Inferior parietal cortex (tissue), 1 donor: ENCODE measurements at regions not wholly inside any gene's neighbourhood (a gene's known extent, or its start where the extent isn't known, plus 50 kb on each side); places are given as distances from the start of the nearest gene placed in this dataset.
"Not testable (repeated sequence)": the region's sequence is repeated elsewhere in the genome, so short reads cannot be mapped to it uniquely, and the experiment has no call there.

Source experiments
- DNase-seq: peaks from one replicate; pipeline ENCODE4 v3.0.0-alpha.2; 2016; ENCODE audit errors: extremely low spot score

DNA sequence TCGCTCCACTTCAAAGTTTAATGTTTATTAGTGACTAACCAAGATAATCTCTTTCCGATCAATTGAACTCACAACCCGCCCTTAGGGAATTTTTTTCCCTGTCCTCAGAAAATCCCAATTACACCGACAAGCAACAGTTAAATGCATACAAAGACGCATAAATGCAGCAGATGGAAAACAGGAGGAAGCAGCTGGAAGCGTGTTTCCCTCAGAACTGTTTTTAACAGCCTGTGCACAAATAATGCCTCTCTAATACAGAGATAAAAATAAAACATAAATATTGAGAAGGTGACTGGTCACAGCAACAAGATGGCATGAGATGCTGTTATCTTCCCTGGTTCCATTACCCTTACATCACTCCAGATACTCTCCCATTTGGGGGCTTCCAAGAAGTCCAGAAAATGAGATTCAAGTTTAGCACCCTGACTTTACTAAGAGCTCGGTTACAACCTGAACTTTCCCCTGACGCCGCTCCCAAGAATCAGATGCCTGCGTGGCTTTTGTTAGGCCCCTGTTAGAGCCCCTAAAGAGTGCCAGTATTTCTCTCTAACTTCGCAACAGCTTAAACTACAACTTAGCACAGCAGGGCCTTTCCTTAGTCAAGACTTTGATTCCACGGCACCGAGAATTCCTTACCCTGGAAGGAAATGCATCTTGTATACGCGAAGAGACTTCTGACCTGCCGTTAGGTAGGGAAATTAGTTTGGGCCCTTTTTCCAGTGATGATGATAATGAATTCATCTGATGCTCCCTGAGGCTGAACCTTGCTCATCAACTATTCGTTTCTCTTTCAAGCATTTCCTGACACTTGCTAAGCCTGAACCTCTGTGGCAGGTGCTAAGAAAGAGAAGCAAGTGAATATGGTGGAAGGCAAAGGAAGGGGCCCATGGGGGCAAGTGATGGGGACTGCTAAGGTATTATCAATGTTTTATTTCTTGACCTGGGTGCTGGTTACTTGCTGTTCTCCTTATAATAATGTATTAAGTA is 137.7 kb upstream of the SMYD2 start:
- no peak for DNase-seq

GRCh38 chr1:214144521-214144920 is 136.4 kb upstream of the SMYD2 start:
- DNase-seq: not testable (repeated sequence)

GRCh38 chr1:214146523-214146922 is 134.4 kb upstream of the SMYD2 start:
- no peak for DNase-seq

GRCh38 chr1:214154596-214155292 is 126.2 kb upstream of the SMYD2 start:
- no peak for DNase-seq

DNA sequence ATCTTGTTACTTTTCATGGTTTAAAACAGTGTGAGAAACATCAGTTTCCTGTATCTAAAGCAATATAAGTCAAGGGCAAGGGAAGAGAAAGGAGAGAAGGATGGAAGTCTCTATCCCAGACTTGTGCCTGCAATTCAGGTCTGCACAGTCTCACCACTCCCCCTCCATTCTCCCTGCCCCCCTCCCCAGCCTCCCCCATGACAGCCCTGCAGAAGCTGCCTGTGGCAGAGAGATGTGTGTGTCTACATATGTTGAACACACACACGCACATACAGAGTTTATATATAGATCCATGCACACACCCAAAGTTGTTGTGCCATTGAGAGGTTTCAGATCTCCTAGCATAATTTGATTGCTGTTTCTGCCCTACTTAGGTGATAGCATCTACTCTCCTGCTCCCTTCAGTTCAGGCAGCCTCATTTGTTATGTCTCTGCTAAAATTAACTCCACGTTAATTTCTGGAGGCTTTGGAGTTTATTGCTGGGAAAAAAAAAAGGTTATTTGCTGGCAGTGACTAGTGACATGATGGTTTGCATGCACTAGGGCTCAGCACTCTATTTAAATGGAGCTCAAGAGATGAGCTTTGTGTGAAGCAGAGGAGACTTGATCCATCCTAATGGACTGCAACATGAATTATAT is 124.9 kb upstream of the SMYD2 start:
- DNase-seq: no peak

GRCh38 chr1:214164173-214164572 is 116.8 kb upstream of the SMYD2 start:
- DNase-seq: no peak

DNA sequence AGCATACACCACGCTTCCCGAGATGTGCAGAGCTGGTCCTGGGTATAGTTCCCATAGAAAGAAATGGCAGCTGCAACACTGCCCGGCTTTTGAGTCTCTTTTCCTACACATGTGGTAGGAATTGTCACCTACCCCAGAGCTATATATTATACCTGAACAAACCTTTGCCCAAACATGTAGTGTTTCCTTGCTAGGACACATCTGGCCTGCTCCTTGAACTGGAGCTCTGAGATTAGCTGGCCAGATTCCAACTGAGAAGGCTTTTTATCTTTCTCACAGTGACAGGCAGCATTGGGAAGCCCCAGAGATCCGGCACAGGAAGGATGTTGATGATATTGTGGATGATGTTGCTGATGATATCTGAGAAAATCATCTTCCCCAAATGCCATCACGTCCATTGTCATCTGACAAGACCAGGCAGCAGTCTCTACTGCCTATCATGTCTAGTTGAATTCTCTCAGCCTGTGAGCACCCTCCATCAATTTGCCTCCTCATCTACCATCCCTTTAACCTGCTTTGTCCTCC is 115.0 kb upstream of the SMYD2 start:
- no peak for DNase-seq

DNA sequence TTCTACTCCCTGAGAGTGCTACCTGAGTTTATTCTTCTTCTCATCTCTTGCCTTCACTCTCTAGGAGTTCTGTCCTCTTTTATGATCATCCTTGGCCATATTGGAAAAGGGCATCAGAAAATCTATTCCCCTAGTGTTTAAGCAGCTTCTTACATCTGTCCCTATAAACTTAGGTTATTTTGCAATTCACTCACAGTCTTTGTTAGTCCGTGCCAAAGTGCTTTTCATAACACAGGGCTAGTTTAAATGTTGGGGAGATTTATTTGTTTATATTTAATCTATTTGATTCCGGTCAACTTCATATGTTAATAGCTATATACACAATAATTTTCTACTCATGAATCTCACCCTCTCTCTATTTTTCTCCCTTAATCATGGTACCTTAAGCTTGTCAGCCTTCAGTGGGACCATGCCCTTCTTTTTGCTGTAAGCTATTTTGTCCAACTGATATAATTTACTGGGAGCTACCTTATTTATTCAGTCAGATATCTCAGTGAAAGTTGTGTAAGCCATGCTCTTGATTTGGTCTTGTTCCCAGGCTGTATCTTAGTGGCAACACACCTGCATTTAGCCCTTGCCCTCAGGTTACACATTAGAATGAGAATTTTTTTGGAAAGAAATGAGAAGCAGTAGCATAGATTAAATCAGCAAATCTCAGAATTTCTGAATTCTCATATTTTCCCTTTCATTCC is 106.3 kb upstream of the SMYD2 start:
- no peak for DNase-seq

GRCh38 chr1:214178102-214178501 is 102.9 kb upstream of the SMYD2 start:
- no peak for DNase-seq

DNA sequence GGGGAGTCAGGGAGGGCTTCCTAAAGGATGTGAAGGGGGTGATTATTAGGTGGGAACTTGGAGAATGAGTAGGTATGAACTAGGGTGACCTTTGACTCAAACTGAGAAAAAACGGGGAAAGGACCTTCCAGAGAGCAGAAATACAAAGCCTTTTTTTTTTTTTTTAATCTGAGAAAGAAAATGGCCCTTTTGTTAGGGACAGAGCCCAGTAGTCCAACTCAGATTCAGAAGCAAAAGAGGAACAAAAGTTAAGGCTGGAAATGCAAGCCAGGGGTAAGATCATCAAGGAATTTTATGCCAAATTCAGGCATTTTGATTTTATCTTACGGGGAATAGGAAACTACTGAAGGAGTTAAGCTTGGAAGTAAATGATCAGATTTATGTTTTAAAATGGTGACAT is 96.0 kb upstream of the SMYD2 start:
- DNase-seq: no peak

DNA sequence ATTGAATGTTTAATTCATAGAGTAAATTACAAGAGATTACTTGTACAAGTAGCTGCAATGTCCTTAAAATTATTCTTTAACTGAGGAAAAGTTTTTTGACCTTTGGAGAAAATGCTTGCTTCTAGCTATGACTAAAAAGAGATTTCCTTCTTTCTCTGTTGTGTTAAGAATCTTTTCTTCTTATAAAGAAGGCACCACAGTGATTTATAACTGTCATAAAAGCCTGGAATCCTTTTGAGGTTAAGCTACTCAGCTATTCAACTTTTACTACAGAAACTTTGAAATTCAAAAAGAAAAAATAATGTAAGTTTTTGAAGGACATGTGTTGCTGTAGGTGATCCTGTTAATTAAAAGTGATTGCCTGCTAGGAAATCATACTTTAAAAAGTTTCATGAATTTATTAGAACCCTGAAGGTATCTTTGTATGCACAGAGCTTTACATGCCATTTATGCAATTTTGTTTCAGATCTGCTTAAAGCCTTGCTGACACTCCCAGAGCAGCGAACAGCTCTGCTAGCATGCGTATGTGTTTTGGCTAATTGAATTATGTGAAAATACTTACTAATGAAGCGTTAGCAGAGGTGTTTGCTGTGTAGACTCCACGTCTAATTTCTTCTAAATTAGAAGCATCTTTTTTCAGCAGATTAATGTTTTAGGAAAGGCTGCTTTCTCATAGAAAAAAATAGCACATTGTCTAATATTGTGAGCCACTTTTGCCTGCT is 94.7 kb upstream of the SMYD2 start:
- DNase-seq: no peak

DNA sequence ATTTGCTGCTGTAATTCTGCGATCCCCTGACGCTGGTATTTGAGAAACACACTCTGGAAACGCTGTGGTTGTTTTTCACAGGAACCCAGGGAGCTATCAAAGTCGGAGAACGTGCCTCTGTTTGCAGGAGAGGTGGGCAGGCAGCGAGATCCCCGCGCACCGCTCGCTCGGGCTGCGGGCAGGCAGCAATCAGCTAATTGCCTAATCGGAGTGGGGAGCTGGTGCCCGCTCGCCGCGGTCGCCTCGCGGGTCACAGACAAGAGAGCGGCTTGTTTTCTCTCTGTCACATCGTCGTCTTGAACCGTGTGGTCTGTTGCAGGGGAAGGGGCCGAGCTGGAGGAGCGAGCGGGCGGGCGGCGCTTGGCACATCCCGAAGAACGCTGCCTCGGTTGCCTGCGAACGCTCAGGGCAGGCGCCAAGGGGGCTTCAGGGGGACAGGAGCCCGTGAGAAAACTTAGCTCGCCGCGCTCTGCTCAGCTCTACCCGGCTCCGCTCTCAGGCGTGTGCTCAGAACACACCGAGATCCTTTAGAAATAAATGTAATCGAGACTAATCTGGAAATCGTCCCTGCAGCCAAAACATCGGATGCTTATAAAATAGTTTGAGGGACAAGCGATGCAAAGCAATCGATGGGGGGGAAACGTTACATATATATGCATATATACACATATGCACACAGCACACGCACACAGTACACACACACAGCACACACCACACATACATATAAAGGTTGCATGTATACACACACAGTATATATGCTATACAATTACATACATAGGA is 93.6 kb upstream of the SMYD2 start:
- DNase-seq: no peak

DNA sequence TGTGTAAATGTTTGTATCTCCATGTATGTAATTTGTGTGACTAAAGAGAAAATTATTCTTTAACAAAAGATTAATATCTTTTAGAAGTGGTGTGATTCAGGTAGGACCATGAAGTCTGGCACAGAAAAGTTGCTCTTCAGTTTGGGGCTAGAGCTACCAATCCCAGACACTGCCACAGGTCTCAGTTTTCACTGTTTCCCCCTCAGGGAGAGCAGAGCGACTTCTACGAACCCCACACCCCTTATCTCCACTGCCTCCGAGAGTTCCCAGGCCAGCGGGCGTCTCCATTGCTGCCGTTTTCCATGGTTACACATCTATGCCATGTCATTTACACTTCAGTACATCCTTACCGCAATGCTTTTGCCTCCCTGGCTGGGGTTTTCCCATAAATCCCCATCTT is 93.0 kb upstream of the SMYD2 start:
- DNase-seq: no peak

- no peak for DNase-seq
Measured at GRCh38 chr1:214188835-214189234, 92.1 kb upstream of the SMYD2 start.

GRCh38 chr1:214192825-214193643 is 87.9 kb upstream of the SMYD2 start:
- no peak for DNase-seq

DNA sequence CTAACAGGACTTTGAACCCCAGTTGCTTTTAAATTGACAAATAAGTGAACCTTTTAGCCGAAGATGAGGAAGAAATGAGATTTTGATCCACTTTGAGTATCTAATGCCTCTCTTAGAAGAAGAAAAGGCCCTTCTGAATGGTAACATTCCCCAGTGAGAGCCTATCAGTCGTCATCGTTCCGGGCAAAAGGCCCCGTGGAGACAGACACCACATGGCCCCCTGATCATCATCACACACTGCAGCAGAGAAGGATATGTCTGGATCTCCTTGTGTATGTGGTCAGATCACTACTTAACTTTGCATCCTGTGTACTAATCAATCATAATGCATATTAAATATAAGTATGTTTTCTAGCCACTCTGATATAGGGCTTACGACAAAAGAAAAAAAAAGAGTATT is 87.3 kb upstream of the SMYD2 start:
- DNase-seq: no peak

DNA sequence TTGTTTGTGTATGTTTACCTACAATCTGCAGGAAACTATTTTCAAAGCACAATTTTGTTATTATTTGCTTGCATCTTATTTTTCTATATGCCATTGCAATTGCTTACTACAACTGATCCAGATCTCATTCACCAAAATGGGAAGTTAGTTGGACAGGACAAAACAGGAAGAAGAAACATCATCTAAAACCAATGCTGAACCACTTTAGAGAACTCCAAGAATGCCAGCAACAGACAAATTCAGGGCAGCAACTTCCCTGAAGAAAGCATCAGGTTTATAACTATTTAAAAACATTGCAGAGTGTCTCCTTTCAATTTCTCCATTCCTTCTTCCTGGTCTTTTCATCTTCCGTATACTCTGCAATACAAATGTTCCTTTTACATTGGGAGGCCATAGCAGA is 82.4 kb upstream of the SMYD2 start:
- no peak for DNase-seq

- DNase-seq: no peak
Measured at GRCh38 chr1:214199585-214199984, 81.4 kb upstream of the SMYD2 start.

DNA sequence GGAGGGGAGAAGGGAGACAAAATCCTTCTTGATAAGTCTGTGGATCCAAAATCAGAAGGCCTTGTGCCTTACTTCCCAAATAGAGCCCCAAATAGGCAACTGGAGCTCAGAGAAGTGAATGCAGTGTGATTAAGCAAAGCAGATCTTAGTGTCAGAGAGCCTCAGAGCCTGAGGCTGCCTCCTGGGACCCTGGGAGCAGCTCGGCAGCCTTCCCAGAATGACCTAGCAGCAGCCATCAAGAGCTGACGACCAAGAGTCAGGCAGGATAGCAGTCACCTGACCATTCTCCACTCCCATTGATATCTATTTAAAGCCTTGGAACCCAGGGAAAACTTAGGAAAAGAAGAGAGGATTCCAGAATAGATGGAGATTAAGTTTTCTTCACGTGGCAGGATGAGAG is 78.0 kb upstream of the SMYD2 start:
- no peak for DNase-seq
